ENCODE measurements at regions not wholly inside any gene's neighbourhood (a gene's known extent, or its start where the extent isn't known, plus 50 kb on each side); places are given as distances from the start of the nearest gene placed in this dataset.
"Not testable (repeated sequence)": the region's sequence is repeated elsewhere in the genome, so short reads cannot be mapped to it uniquely, and the experiment has no call there.

DNA sequence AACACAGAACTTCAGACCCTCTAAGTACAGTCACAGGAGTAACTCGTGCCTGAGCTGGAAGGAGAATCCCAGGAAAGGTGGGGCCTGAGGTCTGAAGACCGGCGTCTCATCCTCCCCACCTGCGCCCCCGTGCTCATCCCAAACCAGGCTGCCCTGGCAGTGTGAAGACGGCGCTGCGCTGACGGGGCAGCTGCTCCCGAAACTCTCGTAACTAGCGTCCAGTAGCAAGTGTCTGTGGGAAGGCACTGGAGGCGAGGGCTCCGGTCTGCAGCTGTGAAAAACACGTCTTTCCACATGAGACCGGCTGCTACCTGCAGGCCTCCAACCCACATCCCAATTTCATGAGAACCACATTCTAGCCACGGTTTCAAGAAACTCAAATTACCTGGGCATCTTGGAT is 136.6 kb upstream of the RNF32 start:
- Histone ChIP-seq H3K14ac (ENCODE audit: low read length) (no peak overlapping the region), H3K27ac (replicated peaks; ENCODE audit: low read length) (no peak overlapping the region), H2BK120ac (ENCODE audit: low read depth, low read length) (no peak overlapping the region), H3K4me3 (ENCODE audit: low read length in 2 of 2) (no peak overlapping the region), H3K9me3 (replicated peaks in 1 of 2; ENCODE audit: control insufficient read depth in 2 of 2, insufficient read depth in 1 of 2, low read depth in 1 of 2, low read length in 2 of 2) (no peaks in the 10 kb centered on the region), H4K8ac (ENCODE audit: low read depth, low read length) (no peak overlapping the region), H3K18ac (ENCODE audit: low read length) (no peak overlapping the region), H2BK15ac (ENCODE audit: low read length) (no peak overlapping the region), H3K4ac (ENCODE audit: low read length) (no peak overlapping the region), H3K4me2 (ENCODE audit: insufficient read depth, low read length, poor library complexity, severe bottlenecking) (no peak overlapping the region), H4K91ac (ENCODE audit: low read depth, low read length, poor library complexity) (no peak overlapping the region), H3K4me1 (ENCODE audit: control insufficient read depth in 2 of 2, insufficient read depth in 1 of 2, low read depth in 1 of 2, low read length in 2 of 2) (peaks cover 0 to 3% of the 10 kb centered on the region in 2 donors), H2AFZ (ENCODE audit: low read length) (no peak overlapping the region), H3K9ac (ENCODE audit: low read depth, low read length, poor library complexity) (no peak overlapping the region), H3K27me3 (ENCODE audit: control insufficient read depth in 3 of 3, insufficient read depth in 3 of 3, low read depth in 1 of 3, low read length in 3 of 3) (no peaks in the 10 kb centered on the region), H2AK5ac (ENCODE audit: low read depth, low read length) (no peak overlapping the region), H2BK12ac (ENCODE audit: low read length) (no peak overlapping the region), H3K36me3 (replicated peaks in 1 of 2; ENCODE audit: control insufficient read depth in 2 of 2, insufficient read depth in 2 of 2, low read length in 2 of 2) (no peaks in the 10 kb centered on the region), H2BK5ac (ENCODE audit: low read length) (no peak overlapping the region), H3K23ac (ENCODE audit: low read depth, low read length, poor library complexity) (no peak overlapping the region), H3K79me1 (ENCODE audit: low read depth, low read length) (no peaks in the 10 kb centered on the region)
- no peak for DNase-seq (ENCODE audit: low spot score)
- WGBS, 2 donors (ENCODE audit: extremely low coverage in 2 of 2, insufficient read length in 2 of 2, insufficient replicate concordance in 1 of 2) = no CpG with 5 or more reads among the region's 17 CpGs

DNA sequence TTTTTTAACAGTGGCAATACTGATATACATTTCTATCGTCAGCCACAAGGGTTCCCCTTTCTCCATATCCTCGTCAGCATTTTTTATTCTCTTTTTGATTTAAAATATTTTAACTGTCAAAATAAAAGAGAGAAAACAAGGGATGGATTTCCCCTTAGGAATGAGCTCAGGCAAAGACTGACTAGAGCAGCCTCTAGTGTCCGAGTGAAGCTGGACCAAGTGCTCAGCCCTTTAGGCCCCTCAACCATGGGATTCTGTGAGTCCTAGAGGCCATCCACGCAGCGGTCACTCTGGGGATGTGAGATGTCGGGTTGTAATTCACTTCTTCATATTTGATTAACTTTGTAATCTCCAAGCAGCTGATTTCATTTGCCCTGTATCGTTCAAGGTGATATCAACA is 137.4 kb upstream of the RNF32 start:
- H2AFZ ChIP-seq (ENCODE audit: low read length) = no peak overlapping the region
- no peak overlapping the region for H4K8ac ChIP-seq (ENCODE audit: low read depth, low read length)
- H3K4me1 ChIP-seq (ENCODE audit: control insufficient read depth in 2 of 2, insufficient read depth in 1 of 2, low read depth in 1 of 2, low read length in 2 of 2) = peaks cover 0 to 5% of the 10 kb centered on the region in 2 donors
- H3K9me3 ChIP-seq (replicated peaks in 1 of 2; ENCODE audit: control insufficient read depth in 2 of 2, insufficient read depth in 1 of 2, low read depth in 1 of 2, low read length in 2 of 2) = peaks cover 0 to 3% of the 10 kb centered on the region in 2 donors
- no peak overlapping the region for H3K23ac ChIP-seq (ENCODE audit: low read depth, low read length, poor library complexity)
- no CpG with 5 or more reads among the region's 7 CpGs for WGBS, 2 donors (ENCODE audit: extremely low coverage in 2 of 2, insufficient read length in 2 of 2, insufficient replicate concordance in 1 of 2)
- H3K79me1 ChIP-seq (ENCODE audit: low read depth, low read length) = no peaks in the 10 kb centered on the region
- no peaks in the 10 kb centered on the region for H3K36me3 ChIP-seq (replicated peaks in 1 of 2; ENCODE audit: control insufficient read depth in 2 of 2, insufficient read depth in 2 of 2, low read length in 2 of 2)
- no peak overlapping the region for H3K4me3 ChIP-seq (ENCODE audit: low read length in 2 of 2)
- H3K27ac ChIP-seq (replicated peaks; ENCODE audit: low read length) = no peak overlapping the region
- peaks cover 0 to 2% (median 0%) of the 10 kb centered on the region in 3 experiments for H3K27me3 ChIP-seq (ENCODE audit: control insufficient read depth in 3 of 3, insufficient read depth in 3 of 3, low read depth in 1 of 3, low read length in 3 of 3)
- no peak overlapping the region for H3K4ac ChIP-seq (ENCODE audit: low read length)
- H2AK5ac ChIP-seq (ENCODE audit: low read depth, low read length) = no peak overlapping the region
- H3K14ac ChIP-seq (ENCODE audit: low read length) = no peak overlapping the region
- no peak overlapping the region for H3K4me2 ChIP-seq (ENCODE audit: insufficient read depth, low read length, poor library complexity, severe bottlenecking)
- no peak overlapping the region for H2BK15ac ChIP-seq (ENCODE audit: low read length)
- H2BK120ac ChIP-seq (ENCODE audit: low read depth, low read length) = no peak overlapping the region
- no peak overlapping the region for H3K18ac ChIP-seq (ENCODE audit: low read length)
- no peak overlapping the region for H2BK5ac ChIP-seq (ENCODE audit: low read length)
- H3K9ac ChIP-seq (ENCODE audit: low read depth, low read length, poor library complexity) = no peak overlapping the region
- DNase-seq (ENCODE audit: low spot score) = no peak
- no peak overlapping the region for H4K91ac ChIP-seq (ENCODE audit: low read depth, low read length, poor library complexity)
- H2BK12ac ChIP-seq (ENCODE audit: low read length) = no peak overlapping the region

DNA sequence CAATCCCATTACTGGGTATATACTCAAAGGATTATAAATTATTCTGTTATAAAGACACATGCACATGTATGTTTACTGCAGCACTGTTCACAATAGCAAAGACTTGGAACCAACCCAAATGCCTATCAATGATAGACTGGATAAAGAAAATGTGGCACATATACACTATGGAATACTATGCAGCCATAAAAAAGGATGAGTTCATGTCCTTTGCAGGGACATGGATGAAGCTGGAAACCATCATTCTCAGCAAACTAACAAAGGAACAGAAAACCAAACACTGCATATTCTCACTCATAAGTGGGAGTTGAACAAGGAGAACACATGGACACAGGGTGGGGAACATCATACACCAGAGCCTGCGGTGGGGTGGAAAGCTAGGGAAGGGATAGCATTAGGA is 138.8 kb upstream of the RNF32 start:
- not testable (repeated sequence) for H4K91ac ChIP-seq (ENCODE audit: low read depth, low read length, poor library complexity); H3K4me1 ChIP-seq (ENCODE audit: control insufficient read depth in 2 of 2, insufficient read depth in 1 of 2, low read depth in 1 of 2, low read length in 2 of 2); H3K9me3 ChIP-seq (replicated peaks in 1 of 2; ENCODE audit: control insufficient read depth in 2 of 2, insufficient read depth in 1 of 2, low read depth in 1 of 2, low read length in 2 of 2); H3K9ac ChIP-seq (ENCODE audit: low read depth, low read length, poor library complexity); H2BK15ac ChIP-seq (ENCODE audit: low read length); H3K4ac ChIP-seq (ENCODE audit: low read length); H3K4me3 ChIP-seq (ENCODE audit: low read length in 2 of 2); H3K79me1 ChIP-seq (ENCODE audit: low read depth, low read length); H3K23ac ChIP-seq (ENCODE audit: low read depth, low read length, poor library complexity); H2AK5ac ChIP-seq (ENCODE audit: low read depth, low read length); H2BK5ac ChIP-seq (ENCODE audit: low read length); H4K8ac ChIP-seq (ENCODE audit: low read depth, low read length); H3K27me3 ChIP-seq (ENCODE audit: control insufficient read depth in 3 of 3, insufficient read depth in 3 of 3, low read depth in 1 of 3, low read length in 3 of 3); H2AFZ ChIP-seq (ENCODE audit: low read length); H2BK12ac ChIP-seq (ENCODE audit: low read length); DNase-seq (ENCODE audit: low spot score); H3K36me3 ChIP-seq (replicated peaks in 1 of 2; ENCODE audit: control insufficient read depth in 2 of 2, insufficient read depth in 2 of 2, low read length in 2 of 2); H2BK120ac ChIP-seq (ENCODE audit: low read depth, low read length); H3K14ac ChIP-seq (ENCODE audit: low read length); H3K27ac ChIP-seq (replicated peaks; ENCODE audit: low read length); H3K18ac ChIP-seq (ENCODE audit: low read length); H3K4me2 ChIP-seq (ENCODE audit: insufficient read depth, low read length, poor library complexity, severe bottlenecking)
- WGBS, 2 donors (ENCODE audit: extremely low coverage in 2 of 2, insufficient read length in 2 of 2, insufficient replicate concordance in 1 of 2) = no CpG with 5 or more reads among the region's 1 CpG

DNA sequence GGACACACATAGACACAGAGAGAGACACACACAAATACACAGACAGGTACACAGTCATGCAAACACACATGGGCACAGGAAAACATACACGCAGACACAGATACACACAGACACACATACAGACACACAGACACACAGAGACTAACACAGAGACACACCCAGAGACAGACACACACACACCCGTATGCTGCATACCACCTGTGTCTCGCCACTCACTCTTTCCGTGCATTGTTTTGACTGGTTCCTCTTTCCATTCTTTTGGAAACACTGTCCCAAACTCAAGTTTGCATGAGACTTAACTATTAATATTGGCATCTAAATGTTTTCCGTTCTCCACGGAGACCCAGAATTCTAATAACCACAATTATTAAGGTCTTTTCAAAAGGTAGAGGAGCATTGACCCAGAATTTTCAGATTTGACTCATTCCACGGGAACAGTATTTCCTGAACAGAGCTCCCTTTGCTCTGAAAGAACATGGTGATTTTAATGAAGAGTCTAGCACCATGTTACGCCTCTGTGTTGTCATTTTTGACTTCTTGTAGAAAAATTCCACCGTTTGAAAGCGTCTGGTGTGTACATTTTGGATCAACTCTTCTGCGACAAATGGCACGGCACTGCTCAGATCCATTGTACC is 141.2 kb upstream of the RNF32 start:
- H2BK15ac ChIP-seq (ENCODE audit: low read length) = no peak overlapping the region
- H3K9me3 ChIP-seq (replicated peaks in 1 of 2; ENCODE audit: control insufficient read depth in 2 of 2, insufficient read depth in 1 of 2, low read depth in 1 of 2, low read length in 2 of 2) = peaks cover 0 to 4% of the 10 kb centered on the region in 2 donors
- peaks cover 0 to 1% of the 10 kb centered on the region in 2 donors for H3K4me1 ChIP-seq (ENCODE audit: control insufficient read depth in 2 of 2, insufficient read depth in 1 of 2, low read depth in 1 of 2, low read length in 2 of 2)
- H2BK120ac ChIP-seq (ENCODE audit: low read depth, low read length) = no peak overlapping the region
- H4K91ac ChIP-seq (ENCODE audit: low read depth, low read length, poor library complexity) = no peak overlapping the region
- H3K4me2 ChIP-seq (ENCODE audit: insufficient read depth, low read length, poor library complexity, severe bottlenecking) = no peak overlapping the region
- H3K18ac ChIP-seq (ENCODE audit: low read length) = no peak overlapping the region
- WGBS, 2 donors (ENCODE audit: extremely low coverage in 2 of 2, insufficient read length in 2 of 2, insufficient replicate concordance in 1 of 2) = no CpG with 5 or more reads among the region's 12 CpGs
- no peak overlapping the region for H3K27ac ChIP-seq (replicated peaks; ENCODE audit: low read length)
- no peak overlapping the region for H2BK12ac ChIP-seq (ENCODE audit: low read length)
- peaks cover 0 to 2% (median 0%) of the 10 kb centered on the region in 3 experiments for H3K27me3 ChIP-seq (ENCODE audit: control insufficient read depth in 3 of 3, insufficient read depth in 3 of 3, low read depth in 1 of 3, low read length in 3 of 3)
- no peaks in the 10 kb centered on the region for H3K36me3 ChIP-seq (replicated peaks in 1 of 2; ENCODE audit: control insufficient read depth in 2 of 2, insufficient read depth in 2 of 2, low read length in 2 of 2)
- no peak for DNase-seq (ENCODE audit: low spot score)
- no peak overlapping the region for H4K8ac ChIP-seq (ENCODE audit: low read depth, low read length)
- H2BK5ac ChIP-seq (ENCODE audit: low read length) = no peak overlapping the region
- peak overlapping the region in 1 of 2 donors; percentile 55 for H3K4me3 ChIP-seq (ENCODE audit: low read length in 2 of 2)
- no peaks in the 10 kb centered on the region for H3K79me1 ChIP-seq (ENCODE audit: low read depth, low read length)
- H3K9ac ChIP-seq (ENCODE audit: low read depth, low read length, poor library complexity) = no peak overlapping the region
- no peak overlapping the region for H2AK5ac ChIP-seq (ENCODE audit: low read depth, low read length)
- H3K23ac ChIP-seq (ENCODE audit: low read depth, low read length, poor library complexity) = no peak overlapping the region
- no peak overlapping the region for H3K14ac ChIP-seq (ENCODE audit: low read length)
- no peak overlapping the region for H3K4ac ChIP-seq (ENCODE audit: low read length)
- no peak overlapping the region for H2AFZ ChIP-seq (ENCODE audit: low read length)
